ENCODE measurements at regions not wholly inside any gene's neighbourhood (a gene's known extent, or its start where the extent isn't known, plus 50 kb on each side); places are given as distances from the start of the nearest gene placed in this dataset.

DNA sequence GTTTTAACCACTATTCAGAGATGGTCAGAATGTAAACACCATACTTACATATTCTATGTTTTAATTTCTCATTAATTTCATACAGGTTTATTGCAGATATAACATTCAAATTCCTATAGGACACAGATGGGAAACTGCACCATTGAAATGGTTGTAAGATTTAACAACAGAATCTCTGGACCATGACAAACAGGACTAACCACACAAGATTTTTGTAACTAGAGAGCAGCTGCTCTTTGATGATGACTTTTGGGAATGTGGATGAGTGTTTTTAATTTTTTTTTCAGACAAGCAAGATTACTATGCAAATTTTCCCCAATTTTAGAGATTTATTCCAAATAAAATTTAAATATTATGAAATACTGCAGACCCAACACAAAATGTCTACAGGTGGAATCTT, 610.2 kb downstream of the PCDH18 start:
- Histone ChIP-seq H3K79me2 (ENCODE audit: insufficient read depth, low read length) (no peaks in the 10 kb centered on the region), H3K9me3 (replicated peaks in 1 of 2; ENCODE audit: control insufficient read depth in 1 of 2, insufficient read depth in 1 of 2, low read length in 2 of 2) (peaks cover 0 to 16% of the 10 kb centered on the region in 2 donors), H2AFZ (ENCODE audit: insufficient read depth, low read depth, low read length, poor library complexity, severe bottlenecking) (no peak overlapping the region), H4K20me1 (ENCODE audit: insufficient read depth, low read length) (no peaks in the 10 kb centered on the region), H3K9ac (ENCODE audit: insufficient read depth, low read length, poor library complexity, severe bottlenecking) (no peak overlapping the region), H3K4me3 (replicated peaks in 1 of 3; ENCODE audit: low read depth in 2 of 3, low read length in 3 of 3) (no peak overlapping the region), H3K4me2 (replicated peaks; ENCODE audit: extremely low read depth, low read length, poor library complexity, severe bottlenecking) (no peak overlapping the region), H3K4me1 (ENCODE audit: control insufficient read depth in 1 of 2, insufficient read depth in 2 of 2, low read length in 2 of 2) (no peaks in the 10 kb centered on the region), H3K27me3 (ENCODE audit: control insufficient read depth in 2 of 2, insufficient read depth in 2 of 2, low read length in 2 of 2) (no peaks in the 10 kb centered on the region), H3K36me3 (replicated peaks in 1 of 2; ENCODE audit: control insufficient read depth in 1 of 2, insufficient read depth in 2 of 2, low read length in 2 of 2) (no peaks in the 10 kb centered on the region), H3K27ac (ENCODE audit: low read depth in 1 of 2, low read length in 2 of 2) (no peak overlapping the region)
- peaks cover 0 to 2% (median 0%) of the 10 kb centered on the region in 3 donors for H3K27me3 Mint-ChIP-seq (ENCODE audit: low read depth in 3 of 3)
- no peaks in the 10 kb centered on the region for H3K4me1 Mint-ChIP-seq
- peaks cover 0 to 14% (median 2%) of the 10 kb centered on the region in 7 donors for H3K9me3 Mint-ChIP-seq
- TF ChIP-seq, protein P1, sequence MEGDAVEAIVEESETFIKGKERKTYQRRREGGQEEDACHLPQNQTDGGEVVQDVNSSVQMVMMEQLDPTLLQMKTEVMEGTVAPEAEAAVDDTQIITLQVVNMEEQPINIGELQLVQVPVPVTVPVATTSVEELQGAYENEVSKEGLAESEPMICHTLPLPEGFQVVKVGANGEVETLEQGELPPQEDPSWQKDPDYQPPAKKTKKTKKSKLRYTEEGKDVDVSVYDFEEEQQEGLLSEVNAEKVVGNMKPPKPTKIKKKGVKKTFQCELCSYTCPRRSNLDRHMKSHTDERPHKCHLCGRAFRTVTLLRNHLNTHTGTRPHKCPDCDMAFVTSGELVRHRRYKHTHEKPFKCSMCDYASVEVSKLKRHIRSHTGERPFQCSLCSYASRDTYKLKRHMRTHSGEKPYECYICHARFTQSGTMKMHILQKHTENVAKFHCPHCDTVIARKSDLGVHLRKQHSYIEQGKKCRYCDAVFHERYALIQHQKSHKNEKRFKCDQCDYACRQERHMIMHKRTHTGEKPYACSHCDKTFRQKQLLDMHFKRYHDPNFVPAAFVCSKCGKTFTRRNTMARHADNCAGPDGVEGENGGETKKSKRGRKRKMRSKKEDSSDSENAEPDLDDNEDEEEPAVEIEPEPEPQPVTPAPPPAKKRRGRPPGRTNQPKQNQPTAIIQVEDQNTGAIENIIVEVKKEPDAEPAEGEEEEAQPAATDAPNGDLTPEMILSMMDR (IDR thresholded peaks at IDR 0.05): no peak
- no peak for DNase-seq
- H3K4me3 Mint-ChIP-seq: no peak overlapping the region
- no peak overlapping the region for H3K27ac Mint-ChIP-seq
- H3K36me3 Mint-ChIP-seq: no peaks in the 10 kb centered on the region
- intact Hi-C loops (cut with micrococcal nuclease): no loop called here

DNA sequence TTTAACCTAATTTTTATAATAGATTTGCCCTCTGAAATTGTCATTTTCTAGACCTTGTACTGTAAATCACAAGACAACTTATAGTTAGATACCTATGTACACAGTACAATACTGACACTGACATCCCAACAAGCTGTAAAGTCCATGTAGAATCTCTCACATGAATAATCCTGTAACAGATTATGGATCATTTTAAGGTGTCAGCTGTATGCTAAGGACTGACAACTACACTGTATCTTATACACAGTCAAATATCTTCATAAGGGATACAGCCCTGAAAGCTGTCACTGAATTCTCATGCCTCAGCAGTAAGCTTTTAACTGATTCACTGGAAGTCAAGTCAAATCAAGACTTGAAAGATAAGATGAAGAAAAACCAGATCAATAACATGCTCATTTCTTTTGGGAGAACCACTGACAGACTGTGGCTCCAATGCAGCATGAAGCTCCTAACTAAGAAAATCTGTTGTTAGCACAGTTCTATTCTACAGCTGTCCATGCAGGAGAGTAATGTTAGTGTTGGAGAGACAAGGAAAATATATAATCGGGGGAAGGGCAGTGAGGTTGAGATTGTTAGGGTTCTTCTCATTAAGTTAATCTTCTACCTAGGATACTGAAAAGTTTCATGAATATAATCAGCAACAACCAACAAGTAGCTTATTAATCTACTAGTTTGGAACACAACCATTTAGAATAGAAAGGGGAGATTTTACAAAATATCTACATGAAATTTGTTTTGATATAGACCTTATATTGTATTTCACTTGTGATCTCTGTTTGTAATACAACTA, 612.0 kb downstream of the PCDH18 start:
- Histone ChIP-seq H3K4me2 (replicated peaks; ENCODE audit: extremely low read depth, low read length, poor library complexity, severe bottlenecking) (no peak overlapping the region), H3K9ac (ENCODE audit: insufficient read depth, low read length, poor library complexity, severe bottlenecking) (no peak overlapping the region), H3K27me3 (ENCODE audit: control insufficient read depth in 2 of 2, insufficient read depth in 2 of 2, low read length in 2 of 2) (no peaks in the 10 kb centered on the region), H3K27ac (ENCODE audit: low read depth in 1 of 2, low read length in 2 of 2) (no peak overlapping the region), H4K20me1 (ENCODE audit: insufficient read depth, low read length) (no peaks in the 10 kb centered on the region), H3K4me1 (ENCODE audit: control insufficient read depth in 1 of 2, insufficient read depth in 2 of 2, low read length in 2 of 2) (no peaks in the 10 kb centered on the region), H3K36me3 (replicated peaks in 1 of 2; ENCODE audit: control insufficient read depth in 1 of 2, insufficient read depth in 2 of 2, low read length in 2 of 2) (no peaks in the 10 kb centered on the region), H3K4me3 (replicated peaks in 1 of 3; ENCODE audit: low read depth in 2 of 3, low read length in 3 of 3) (no peak overlapping the region), H2AFZ (ENCODE audit: insufficient read depth, low read depth, low read length, poor library complexity, severe bottlenecking) (no peak overlapping the region), H3K79me2 (ENCODE audit: insufficient read depth, low read length) (no peaks in the 10 kb centered on the region), H3K9me3 (replicated peaks in 1 of 2; ENCODE audit: control insufficient read depth in 1 of 2, insufficient read depth in 1 of 2, low read length in 2 of 2) (peaks cover 0 to 16% of the 10 kb centered on the region in 2 donors)
- no peak for DNase-seq
- Mint-ChIP-seq H3K9me3 (peaks cover 0 to 7% (median 2%) of the 10 kb centered on the region in 7 donors), H3K27ac (no peak overlapping the region), H3K4me1 (no peaks in the 10 kb centered on the region), H3K36me3 (no peaks in the 10 kb centered on the region), H3K27me3 (ENCODE audit: low read depth in 3 of 3) (peaks cover 0 to 2% (median 0%) of the 10 kb centered on the region in 3 donors), H3K4me3 (no peak overlapping the region)
- TF ChIP-seq, protein P1 (IDR thresholded peaks at IDR 0.05): no peak
- no CpG with 5 or more reads among the region's 1 CpG for WGBS (ENCODE audit: insufficient coverage)
- intact Hi-C loops (cut with micrococcal nuclease): no loop called here
